Loucy (cell line): ENCODE measurements at regions not wholly inside any gene's neighbourhood (a gene's known extent, or its start where the extent isn't known, plus 50 kb on each side); places are given as distances from the start of the nearest gene placed in this dataset.

Source experiments
- H2AFZ ChIP-seq: fragments of 200-600 bp; sonication (generic); 2 replicates; pipeline ENCODE4 v1.6.0; 2016; ENCODE audit warnings: antibody characterized with exemption, mild to moderate bottlenecking, low read length, moderate library complexity
- H3F3A ChIP-seq: fragments of 200-600 bp; 2 replicates; pipeline ENCODE4 v1.6.0; 2016; ENCODE audit warnings: antibody characterized with exemption, low read depth, mild to moderate bottlenecking
- H3K27me3 ChIP-seq: fragments of 200-600 bp; sonication (generic); 2 replicates; pipeline ENCODE4 v1.6.1; 2014; ENCODE audit warnings: low read length, mild to moderate bottlenecking; ENCODE audit not compliant: insufficient read depth, poor library complexity, severe bottlenecking
- H3K36me3 ChIP-seq: fragments of 200-600 bp; sonication (generic); 2 replicates; pipeline ENCODE4 v1.6.1; 2016; ENCODE audit warnings: low read length; ENCODE audit not compliant: insufficient read depth
- H3K4me1 ChIP-seq: fragments of 200-600 bp; sonication (generic); 2 replicates; pipeline ENCODE4 v1.5.1; 2014; ENCODE audit warnings: low read length, mild to moderate bottlenecking; ENCODE audit not compliant: insufficient read depth, poor library complexity, severe bottlenecking
- H3K4me2 ChIP-seq: fragments of 200-600 bp; sonication (generic); 2 replicates; pipeline ENCODE4 v1.6.0; 2014; ENCODE audit warnings: antibody characterized with exemption, low read length, low read depth, mild to moderate bottlenecking; ENCODE audit not compliant: poor library complexity, severe bottlenecking
- H3K4me3 ChIP-seq: fragments of 200-600 bp; sonication (generic); 2 replicates; pipeline ENCODE4 v1.5.1; 2014; ENCODE audit warnings: low read length, mild to moderate bottlenecking, mixed read lengths; ENCODE audit not compliant: poor library complexity, severe bottlenecking
- H3K79me2 ChIP-seq: fragments of 200-600 bp; sonication (generic); 2 replicates; pipeline ENCODE4 v1.6.1; 2014; ENCODE audit warnings: low read length; ENCODE audit not compliant: insufficient read depth
- H3K9ac ChIP-seq: fragments of 200-600 bp; sonication (generic); 2 replicates; pipeline ENCODE4 v1.6.0; 2014; ENCODE audit warnings: mild to moderate bottlenecking, low read depth, low read length, moderate library complexity; ENCODE audit not compliant: poor library complexity, severe bottlenecking
- H3K9me2 ChIP-seq: fragments of 200-600 bp; sonication (generic); replicated peaks from 2 replicates; pipeline ENCODE4 v1.6.1; 2016; ENCODE audit warnings: low read depth, low read length, mixed read lengths
- H3K9me3 ChIP-seq: fragments of 200-600 bp; sonication (generic); 2 replicates; pipeline ENCODE4 v1.6.1; 2014; ENCODE audit warnings: mild to moderate bottlenecking, antibody characterized with exemption, low read length, low read depth; ENCODE audit not compliant: insufficient read depth
- H4K20me1 ChIP-seq: fragments of 200-600 bp; sonication (generic); 2 replicates; pipeline ENCODE4 v1.6.0; 2014; ENCODE audit warnings: antibody characterized with exemption, low read length, mild to moderate bottlenecking; ENCODE audit not compliant: insufficient read depth, poor library complexity, severe bottlenecking
- EZH2phosphoT487 ChIP-seq: fragments of 200-600 bp; IDR thresholded peaks from 2 replicates; pipeline ENCODE4 v1.6.1; 2018; ENCODE audit warnings: antibody characterized with exemption, mild to moderate bottlenecking, moderate library complexity, borderline replicate concordance
- TF ChIP-seq, protein P1 (sequence below): fragments of 200-600 bp; sonication (generic); conservative IDR thresholded peaks from 2 replicates; pipeline ENCODE4 v1.5.1; 2014; ENCODE audit warnings: mild to moderate bottlenecking, antibody characterized with exemption, low read length

DNA sequence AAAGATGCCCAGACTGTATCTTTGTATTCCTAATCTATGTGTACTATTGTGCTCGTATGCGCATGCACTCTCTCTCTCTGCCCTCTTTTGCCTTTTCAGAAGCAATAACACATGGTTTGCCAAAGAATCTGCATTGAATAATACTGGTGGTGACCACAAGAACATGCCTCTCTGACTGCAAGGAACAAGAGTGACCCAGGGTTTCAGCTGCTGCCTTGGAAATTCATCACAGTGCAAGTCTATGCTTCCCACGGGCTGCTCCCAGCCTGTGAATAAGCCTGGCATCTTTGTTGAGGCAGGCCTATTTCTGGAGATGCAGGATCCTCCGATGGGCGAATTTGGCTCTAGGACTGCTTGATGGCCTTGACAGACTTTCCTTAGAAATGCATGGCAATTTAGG lies 689.4 kb upstream of the FANCL start:
- no peaks in the 10 kb centered on the region for H3K79me2 ChIP-seq
- no peak overlapping the region for H3K4me3 ChIP-seq
- no peaks in the 10 kb centered on the region for H3K27me3 ChIP-seq
- H4K20me1 ChIP-seq: no peaks in the 10 kb centered on the region
- H3K9me2 ChIP-seq: no peaks in the 10 kb centered on the region
- H3K9me3 ChIP-seq: no peaks in the 10 kb centered on the region
- no peak overlapping the region for H3K9ac ChIP-seq
- H2AFZ ChIP-seq: no peak overlapping the region
- no peaks in the 10 kb centered on the region; the same call in 1 of the 2 replicates for H3K36me3 ChIP-seq
- H3F3A ChIP-seq: no peaks in the 10 kb centered on the region
- H3K4me2 ChIP-seq: no peak overlapping the region
- TF ChIP-seq EZH2phosphoT487: no peak
- TF ChIP-seq, protein P1, sequence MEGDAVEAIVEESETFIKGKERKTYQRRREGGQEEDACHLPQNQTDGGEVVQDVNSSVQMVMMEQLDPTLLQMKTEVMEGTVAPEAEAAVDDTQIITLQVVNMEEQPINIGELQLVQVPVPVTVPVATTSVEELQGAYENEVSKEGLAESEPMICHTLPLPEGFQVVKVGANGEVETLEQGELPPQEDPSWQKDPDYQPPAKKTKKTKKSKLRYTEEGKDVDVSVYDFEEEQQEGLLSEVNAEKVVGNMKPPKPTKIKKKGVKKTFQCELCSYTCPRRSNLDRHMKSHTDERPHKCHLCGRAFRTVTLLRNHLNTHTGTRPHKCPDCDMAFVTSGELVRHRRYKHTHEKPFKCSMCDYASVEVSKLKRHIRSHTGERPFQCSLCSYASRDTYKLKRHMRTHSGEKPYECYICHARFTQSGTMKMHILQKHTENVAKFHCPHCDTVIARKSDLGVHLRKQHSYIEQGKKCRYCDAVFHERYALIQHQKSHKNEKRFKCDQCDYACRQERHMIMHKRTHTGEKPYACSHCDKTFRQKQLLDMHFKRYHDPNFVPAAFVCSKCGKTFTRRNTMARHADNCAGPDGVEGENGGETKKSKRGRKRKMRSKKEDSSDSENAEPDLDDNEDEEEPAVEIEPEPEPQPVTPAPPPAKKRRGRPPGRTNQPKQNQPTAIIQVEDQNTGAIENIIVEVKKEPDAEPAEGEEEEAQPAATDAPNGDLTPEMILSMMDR: no peak
- no peaks in the 10 kb centered on the region for H3K4me1 ChIP-seq

DNA sequence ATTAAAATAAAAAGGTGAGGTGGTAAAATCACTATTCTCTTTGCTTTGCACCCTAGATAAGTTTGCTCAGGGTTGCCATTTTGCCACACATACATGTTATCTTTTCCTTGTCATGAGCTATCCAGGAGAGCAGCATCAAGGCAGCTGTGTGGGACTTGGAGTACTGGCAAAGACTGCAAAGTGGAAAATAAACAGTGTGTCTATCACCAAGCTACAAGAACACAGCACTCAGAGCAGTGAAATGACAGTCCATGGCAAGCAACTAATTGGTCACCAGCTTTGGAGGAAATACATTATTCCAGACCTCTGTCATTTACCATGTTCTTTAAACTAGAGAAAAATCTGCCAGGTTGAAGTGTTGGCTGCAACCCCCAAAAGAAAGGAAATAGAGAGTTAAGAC lies 687.8 kb upstream of the FANCL start:
- H3K9ac ChIP-seq: no peak overlapping the region
- TF ChIP-seq, protein P1: no peak
- no peak for TF ChIP-seq EZH2phosphoT487
- H3K9me3 ChIP-seq: no peaks in the 10 kb centered on the region
- no peaks in the 10 kb centered on the region for H3K4me1 ChIP-seq
- no peak overlapping the region for H2AFZ ChIP-seq
- no peaks in the 10 kb centered on the region for H3F3A ChIP-seq
- H3K27me3 ChIP-seq: no peaks in the 10 kb centered on the region
- H3K4me2 ChIP-seq: no peak overlapping the region
- no peak overlapping the region for H3K4me3 ChIP-seq
- no peaks in the 10 kb centered on the region for H3K79me2 ChIP-seq
- no peaks in the 10 kb centered on the region for H3K9me2 ChIP-seq
- H3K36me3 ChIP-seq: no peaks in the 10 kb centered on the region; the same call in 1 of the 2 replicates
- H4K20me1 ChIP-seq: no peaks in the 10 kb centered on the region

DNA sequence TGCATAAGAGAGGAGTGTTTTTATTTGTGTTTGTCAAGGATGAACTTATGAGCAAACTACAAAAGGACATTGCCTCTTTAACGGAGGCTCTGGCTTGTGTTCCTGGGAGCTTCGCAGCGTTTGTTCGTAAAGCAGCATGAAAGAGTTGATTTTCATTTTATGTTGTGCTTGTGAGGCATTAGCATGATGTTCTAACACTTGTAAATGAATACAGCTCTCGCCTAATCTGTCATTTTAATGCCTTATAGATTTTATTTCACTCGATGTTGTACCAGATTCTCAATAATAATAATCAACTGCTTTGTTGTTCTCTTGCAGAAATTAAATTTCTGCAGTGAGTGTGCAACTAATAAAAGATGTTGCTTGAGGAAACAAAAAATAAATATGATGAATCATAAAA lies 687.3 kb upstream of the FANCL start:
- Histone ChIP-seq H3K9me2 (no peaks in the 10 kb centered on the region), H3K36me3 (no peaks in the 10 kb centered on the region; the same call in 1 of the 2 replicates), H3K4me2 (no peak overlapping the region), H3K27me3 (no peaks in the 10 kb centered on the region), H3F3A (no peaks in the 10 kb centered on the region), H3K9me3 (no peaks in the 10 kb centered on the region), H3K4me3 (no peak overlapping the region), H2AFZ (no peak overlapping the region), H3K79me2 (no peaks in the 10 kb centered on the region), H4K20me1 (no peaks in the 10 kb centered on the region), H3K4me1 (no peaks in the 10 kb centered on the region), H3K9ac (no peak overlapping the region)
- TF ChIP-seq EZH2phosphoT487: no peak

DNA sequence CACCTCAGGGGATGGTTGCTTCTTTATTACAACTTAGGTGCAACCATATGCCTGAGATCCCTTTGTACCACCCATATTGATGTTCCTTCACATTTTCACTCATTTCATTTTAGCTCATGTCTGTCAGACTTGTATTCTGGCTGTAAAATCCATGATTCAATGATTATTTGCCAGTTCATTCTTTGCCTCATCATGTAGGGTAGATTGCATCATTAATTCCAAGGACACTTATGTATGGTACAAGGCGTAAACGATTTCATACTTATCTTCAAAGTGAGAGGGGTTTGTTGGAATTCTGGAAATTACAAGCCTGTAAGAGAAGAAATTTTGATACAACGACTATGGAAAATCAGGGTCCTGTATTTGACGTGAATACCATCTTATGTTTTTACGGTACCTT lies 685.0 kb upstream of the FANCL start:
- no peaks in the 10 kb centered on the region for H3K9me3 ChIP-seq
- H3K9me2 ChIP-seq: no peaks in the 10 kb centered on the region
- no peak overlapping the region for H2AFZ ChIP-seq
- no peaks in the 10 kb centered on the region for H3K79me2 ChIP-seq
- H3F3A ChIP-seq: no peaks in the 10 kb centered on the region
- H3K27me3 ChIP-seq: no peaks in the 10 kb centered on the region
- no peaks in the 10 kb centered on the region; the same call in 1 of the 2 replicates for H3K36me3 ChIP-seq
- no peak for TF ChIP-seq EZH2phosphoT487
- TF ChIP-seq, protein P1: no peak
- no peaks in the 10 kb centered on the region for H3K4me1 ChIP-seq
- H3K4me3 ChIP-seq: no peak overlapping the region
- H3K9ac ChIP-seq: no peak overlapping the region
- no peaks in the 10 kb centered on the region for H4K20me1 ChIP-seq
- no peak overlapping the region for H3K4me2 ChIP-seq
